Endothelial cell of hepatic sinusoid (primary cell): ENCODE measurements at regions not wholly inside any gene's neighbourhood (a gene's known extent, or its start where the extent isn't known, plus 50 kb on each side); places are given as distances from the start of the nearest gene placed in this dataset.

Experiments used
- in situ Hi-C: cut with HindIII; loops from 2 replicates; pipeline ENCODE4 v1.10.0; 2017; ENCODE audit warnings: low sequenced_read_pairs

DNA sequence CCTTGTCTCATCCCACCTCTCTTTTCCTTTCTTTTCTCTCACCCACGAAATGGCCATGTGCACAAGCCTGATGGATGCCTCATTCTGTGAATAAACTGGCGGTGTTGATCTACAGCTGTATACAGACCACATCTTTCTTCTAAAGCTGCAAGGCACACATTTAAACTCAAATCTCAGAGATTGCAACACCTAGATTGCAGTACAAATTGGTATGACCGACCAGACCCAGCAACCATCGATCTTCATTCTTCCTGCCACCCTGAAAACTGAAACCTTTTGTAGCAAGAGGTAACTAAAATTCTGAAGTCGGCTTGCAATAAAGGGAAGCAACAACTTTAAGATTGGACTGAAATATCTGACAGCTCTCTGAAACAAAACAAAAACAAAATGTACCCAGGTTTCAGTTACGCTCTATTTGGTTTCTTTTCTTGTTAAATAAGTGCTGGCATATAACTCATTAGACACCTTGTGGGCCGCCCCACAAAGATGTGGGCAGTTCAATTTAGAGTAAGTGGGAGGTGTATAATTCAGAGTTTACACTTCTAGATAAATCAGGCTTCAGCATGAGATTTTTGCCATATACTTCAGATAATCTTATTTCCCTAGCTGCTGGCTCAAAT is 390.0 kb upstream of the NOVA1 start:
- in situ Hi-C loops = no loop called here

DNA sequence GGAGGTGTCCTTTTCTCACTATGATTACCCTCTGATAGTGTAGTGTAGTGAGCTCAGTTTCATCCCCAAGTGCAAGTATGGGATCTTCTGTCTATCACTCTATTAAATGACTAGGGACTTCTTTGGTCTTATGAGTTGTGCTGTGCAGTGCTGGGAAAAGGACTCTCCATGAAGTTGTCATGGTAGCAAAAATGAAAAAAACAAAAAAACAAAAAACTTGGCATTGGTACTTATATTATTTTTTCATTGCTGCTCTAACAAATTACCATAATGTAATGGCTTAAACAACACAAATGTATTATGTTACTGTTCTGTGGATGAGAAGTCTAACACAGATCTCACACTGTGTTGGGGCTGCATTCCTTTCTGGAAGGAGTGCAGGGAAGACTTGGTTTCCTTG is 393.1 kb upstream of the NOVA1 start:
- in situ Hi-C loops = no loop called here

DNA sequence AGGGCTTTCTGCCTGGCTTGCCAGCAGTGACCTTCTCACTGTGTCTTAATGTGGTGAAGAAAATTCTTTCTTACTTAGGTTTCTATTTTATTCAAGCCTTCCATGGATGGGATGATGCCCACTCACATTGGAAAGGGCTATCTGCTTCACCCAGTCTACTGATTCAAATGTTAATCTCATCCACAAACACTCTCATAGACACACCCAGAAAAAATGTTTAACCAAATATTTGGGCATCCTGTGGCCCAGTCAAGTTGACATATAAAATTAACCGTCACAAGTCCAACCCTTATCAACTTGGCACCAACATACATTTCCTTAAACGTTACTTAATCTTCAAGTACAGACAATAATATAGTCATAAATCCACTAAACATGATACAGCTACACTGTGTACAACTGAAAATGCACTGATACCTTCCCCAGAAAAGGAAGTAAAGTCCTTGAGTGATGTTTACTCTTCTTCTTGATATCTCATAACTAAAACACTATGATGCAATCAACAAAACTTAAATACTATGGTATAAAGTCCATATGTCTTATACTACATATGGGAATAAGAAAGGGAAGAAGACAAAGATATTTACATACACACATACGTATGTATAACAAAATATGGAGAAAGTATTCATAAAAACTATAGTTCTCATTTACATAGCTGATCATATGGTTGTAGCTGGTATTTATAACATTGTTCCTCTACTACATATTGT is 394.7 kb upstream of the NOVA1 start:
- in situ Hi-C loops = no loop called here

DNA sequence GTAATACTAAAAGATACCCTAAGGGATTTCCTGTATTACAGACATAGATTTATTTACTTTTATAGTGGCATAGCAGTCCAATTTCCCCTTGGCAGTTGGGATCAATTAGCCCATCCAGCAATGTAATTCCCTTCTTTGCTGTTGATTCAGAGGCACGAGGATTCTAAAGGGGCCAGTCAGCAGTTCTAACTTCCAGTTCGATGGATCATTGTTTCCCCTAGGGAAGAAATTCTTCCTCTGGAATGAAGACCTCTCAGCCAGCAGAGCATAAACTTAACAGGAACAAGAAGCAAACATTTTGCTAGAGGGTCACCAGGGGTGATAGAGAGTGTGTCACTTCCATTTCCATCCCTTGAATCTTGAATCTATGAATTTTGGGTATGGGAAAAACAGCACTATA is 395.7 kb upstream of the NOVA1 start:
- in situ Hi-C loops = no loop called here

- in situ Hi-C loops = no loop called here
These were observed 397.5 kb upstream of the NOVA1 start for GRCh38 chr14:26995301-26995700.

DNA sequence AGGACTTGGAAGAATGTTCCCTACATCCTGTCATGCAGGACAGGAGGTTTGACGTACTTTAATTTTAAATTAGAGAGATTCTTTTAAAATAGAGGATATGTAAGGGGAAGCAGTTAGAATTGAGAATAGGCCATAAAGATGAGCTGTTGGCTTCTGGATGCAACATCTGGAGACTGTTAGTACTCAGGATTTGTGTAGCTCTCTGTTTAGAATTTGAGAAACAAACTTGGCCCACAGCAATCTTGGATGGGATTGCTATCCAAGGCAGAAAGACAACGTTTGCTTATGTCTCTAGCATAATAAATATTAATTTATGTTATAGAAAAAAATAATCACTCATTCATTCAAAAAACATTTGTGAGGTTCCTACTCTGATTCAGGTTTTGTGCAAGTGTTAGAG is 398.4 kb upstream of the NOVA1 start:
- in situ Hi-C loops = no loop called here

- in situ Hi-C loops = no loop called here
These were observed 404.3 kb upstream of the NOVA1 start for GRCh38 chr14:27002179-27002578.

DNA sequence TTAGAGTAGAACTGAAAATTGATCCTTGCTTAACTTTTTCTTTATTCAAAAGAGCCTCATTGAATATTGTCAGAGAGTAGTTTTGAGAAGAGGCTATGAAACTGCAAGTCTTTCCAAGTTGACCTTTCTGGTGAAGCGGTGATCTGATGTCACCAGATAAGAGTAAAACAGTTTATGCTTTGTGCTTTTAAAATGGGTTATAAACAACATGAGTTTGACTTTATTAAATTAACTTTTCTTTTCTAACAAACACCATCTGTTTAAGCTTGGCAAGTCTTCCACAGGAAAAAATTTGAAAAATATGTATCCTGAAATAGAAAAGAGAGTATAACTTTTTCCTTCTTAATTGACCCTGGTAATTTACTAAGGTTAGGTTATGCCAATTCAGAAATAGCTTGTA is 408.7 kb upstream of the NOVA1 start:
- in situ Hi-C loops = loop anchor here (5.0 kb wide), 1 partner anchor 39 kb away; no protein-coding TSS in a partner anchor

DNA sequence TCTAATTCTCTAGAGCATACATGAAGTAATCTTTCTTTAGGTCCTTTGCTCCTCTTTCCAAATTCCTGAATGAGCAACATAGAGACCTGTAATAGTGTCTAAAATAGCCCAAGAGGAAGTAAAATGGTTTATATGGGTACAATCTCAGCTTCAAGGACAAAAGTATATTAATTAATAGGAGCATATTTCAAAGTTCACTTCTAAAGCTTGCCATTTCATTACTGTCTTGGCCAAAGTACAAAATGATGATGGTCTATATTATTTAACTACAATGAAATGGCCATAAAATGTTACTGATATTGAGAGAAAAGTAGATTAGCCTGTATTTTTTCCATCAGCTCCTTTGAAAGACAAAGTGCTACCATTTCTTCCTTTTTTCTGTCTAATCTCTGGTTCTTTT is 410.4 kb upstream of the NOVA1 start:
- in situ Hi-C loops = loop anchor here (5.0 kb wide), 1 partner anchor 41 kb away; no protein-coding TSS in a partner anchor

GRCh38 chr14:27012641-27013040 is 414.8 kb upstream of the NOVA1 start:
- in situ Hi-C loops = no loop called here

GRCh38 chr14:27013678-27014077 is 415.8 kb upstream of the NOVA1 start:
- in situ Hi-C loops = no loop called here

GRCh38 chr14:27015065-27015464 is 417.2 kb upstream of the NOVA1 start:
- in situ Hi-C loops = no loop called here

DNA sequence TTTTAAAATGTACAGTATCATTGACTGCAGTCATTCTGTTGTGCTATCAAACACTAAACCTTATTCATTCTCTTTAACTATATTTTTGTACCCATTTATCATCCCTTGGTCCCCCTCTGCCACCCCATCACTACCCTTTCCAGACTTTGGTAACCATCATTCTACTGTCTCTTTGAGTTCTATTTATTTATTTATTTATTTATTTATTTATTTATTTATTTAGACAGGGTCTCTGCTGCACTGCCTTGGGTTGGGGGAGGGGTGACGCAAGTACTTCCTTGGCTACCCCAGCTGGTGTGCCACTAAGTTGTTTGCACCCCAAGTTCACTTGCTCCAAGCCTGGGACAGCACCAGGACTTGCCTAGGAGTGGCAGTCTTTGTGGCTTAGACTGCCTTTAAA is 427.8 kb upstream of the NOVA1 start:
- in situ Hi-C loops = no loop called here

GRCh38 chr14:27026097-27026496 is 428.3 kb upstream of the NOVA1 start:
- in situ Hi-C loops = no loop called here

DNA sequence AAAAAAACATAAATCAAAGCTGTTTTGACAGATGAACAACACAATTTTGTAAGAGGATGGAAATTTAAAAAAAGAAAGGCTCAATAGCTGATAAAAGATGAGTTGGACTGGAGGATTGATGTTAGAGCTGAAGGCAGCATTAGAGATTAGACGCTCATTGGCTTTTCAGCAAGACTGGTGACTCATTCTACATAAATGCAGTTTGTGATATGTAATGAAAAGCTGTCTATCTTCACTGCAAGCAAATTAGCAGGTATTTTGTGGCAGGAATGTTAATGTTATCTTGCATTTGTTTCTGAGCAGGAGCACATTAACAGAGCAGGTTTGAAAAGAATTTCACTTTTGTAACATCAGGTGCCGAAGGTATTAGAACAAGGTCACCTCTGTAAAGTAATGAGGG is 442.7 kb upstream of the NOVA1 start:
- in situ Hi-C loops = no loop called here

DNA sequence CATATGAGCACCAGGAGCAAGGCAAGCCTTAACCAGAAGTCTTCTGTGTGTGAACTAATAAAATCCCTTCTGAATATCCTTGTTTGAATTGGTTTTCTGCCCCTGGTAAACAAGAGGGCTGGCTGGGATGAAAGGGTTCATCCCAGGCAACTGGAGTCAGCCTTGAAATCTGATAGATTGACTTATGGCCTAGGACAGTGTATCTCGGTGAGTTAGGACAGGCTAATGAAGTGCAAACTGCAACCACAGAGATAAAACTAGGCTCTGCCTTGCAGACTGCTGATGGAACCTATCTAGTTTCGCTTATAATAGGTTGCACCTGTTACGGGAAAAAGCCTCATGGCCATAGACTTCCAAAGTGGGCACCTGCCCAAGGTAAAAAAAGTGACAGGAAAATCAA is 451.9 kb upstream of the NOVA1 start:
- in situ Hi-C loops = no loop called here

DNA sequence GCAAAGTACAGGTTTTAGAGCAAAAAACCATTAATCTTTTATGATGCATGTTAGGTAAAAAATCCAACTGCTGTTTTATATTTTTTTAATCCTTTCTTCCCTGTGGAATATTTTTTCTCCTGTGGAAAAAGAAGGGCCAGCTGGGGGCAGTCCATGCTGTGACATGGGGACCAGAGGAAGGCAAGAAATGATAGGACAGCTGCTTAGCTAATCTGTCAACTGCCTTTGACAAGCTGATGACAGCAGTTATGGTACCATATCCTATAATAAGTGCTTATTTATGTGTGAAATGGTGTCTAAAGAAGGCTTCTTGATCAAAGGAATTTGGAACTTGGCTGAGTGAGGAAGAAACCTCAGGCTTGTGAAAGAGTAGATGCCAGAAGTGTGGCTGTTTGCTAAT is 452.4 kb upstream of the NOVA1 start:
- in situ Hi-C loops = no loop called here

DNA sequence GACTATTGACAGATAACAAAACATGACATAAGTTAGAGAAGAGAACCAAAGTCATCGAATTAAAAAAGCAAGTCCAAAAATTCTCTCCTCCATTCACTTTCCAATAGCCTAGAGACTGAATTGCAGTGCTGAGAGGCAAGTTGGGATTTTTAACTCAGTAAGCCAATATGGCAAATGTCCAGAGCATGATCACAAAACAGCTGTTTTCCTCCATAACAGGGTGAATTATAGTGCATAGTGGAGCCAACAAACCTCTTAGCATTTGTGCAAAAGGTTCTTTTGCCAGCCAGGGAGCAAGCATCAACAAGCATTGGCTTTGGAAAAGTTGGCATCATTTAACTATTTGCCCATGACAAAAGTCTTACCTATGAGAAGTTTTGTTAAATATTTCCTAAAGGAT is 458.8 kb upstream of the NOVA1 start:
- in situ Hi-C loops = no loop called here

GRCh38 chr14:27061299-27061698 is 463.5 kb upstream of the NOVA1 start:
- in situ Hi-C loops = no loop called here

DNA sequence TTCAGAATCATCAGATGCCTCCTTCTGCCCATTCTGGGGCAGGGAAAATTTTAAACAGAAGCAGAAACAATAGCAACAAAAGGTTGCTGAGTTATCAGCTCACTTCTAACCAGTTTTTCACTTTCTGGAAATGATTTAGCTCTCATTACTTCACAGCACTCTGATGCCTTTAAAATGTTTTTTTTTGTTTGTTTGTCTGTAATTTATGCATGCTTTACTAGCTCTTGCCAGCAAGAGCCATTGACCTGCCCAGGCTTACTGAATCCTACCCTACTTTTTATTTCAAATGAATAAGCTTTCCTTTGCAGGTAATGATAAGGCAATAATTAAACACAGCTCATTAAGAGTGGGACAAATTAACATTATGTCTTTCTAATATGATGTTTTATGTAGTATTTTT is 466.1 kb upstream of the NOVA1 start:
- in situ Hi-C loops = no loop called here

DNA sequence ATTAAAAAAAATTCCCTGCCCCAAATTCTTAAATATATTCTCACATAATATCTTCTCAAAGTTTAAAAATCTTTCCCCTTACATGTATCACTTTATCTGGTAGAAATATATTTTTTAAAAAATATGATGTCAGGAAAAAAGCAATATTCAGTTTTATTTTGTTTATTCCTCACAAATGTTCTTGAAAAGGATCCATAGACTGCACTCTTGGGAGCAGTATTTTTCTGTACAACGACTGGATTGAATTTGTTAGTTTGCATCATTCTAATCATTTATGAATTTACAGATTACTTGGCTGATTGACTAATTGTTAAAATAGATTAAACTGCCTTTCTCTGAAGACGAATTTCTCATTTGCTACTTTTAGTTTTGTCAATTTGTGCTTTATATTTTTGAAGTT is 468.1 kb upstream of the NOVA1 start:
- in situ Hi-C loops = no loop called here

GRCh38 chr14:27067961-27068360 is 470.1 kb upstream of the NOVA1 start:
- in situ Hi-C loops = no loop called here

GRCh38 chr14:27072589-27072988 is 474.8 kb upstream of the NOVA1 start:
- in situ Hi-C loops = no loop called here
